GM20000 (cell line): ENCODE measurements at regions not wholly inside any gene's neighbourhood (a gene's known extent, or its start where the extent isn't known, plus 50 kb on each side); places are given as distances from the start of the nearest gene placed in this dataset.

Experiments used
- DNase-seq: peaks from one replicate; pipeline ENCODE4 v3.0.0; 2012; ENCODE audit warnings: low spot score
- TF ChIP-seq, protein P1 (sequence below): IDR thresholded peaks from 2 replicates; pipeline ENCODE4 v1.5.1; 2012; ENCODE audit warnings: mild to moderate bottlenecking, control low read depth; ENCODE audit errors: extremely low read depth, missing control alignments

DNA sequence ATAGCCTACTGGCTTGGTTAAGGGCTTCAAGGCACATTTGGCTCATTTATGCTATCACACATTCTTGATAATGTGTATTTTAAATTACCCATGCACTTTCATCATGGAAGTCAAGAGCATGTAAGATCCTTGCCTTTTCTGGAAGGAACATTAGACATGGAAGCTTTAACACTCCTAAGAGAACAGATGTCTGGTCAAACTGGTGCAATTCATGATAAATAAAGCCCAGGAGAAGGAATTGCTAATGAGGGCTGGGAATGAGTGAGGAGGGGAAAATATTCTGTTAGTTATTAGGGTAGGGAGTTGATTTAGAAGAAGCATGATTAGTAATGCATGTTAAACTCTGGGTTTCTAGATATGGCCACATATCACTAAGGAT, 688.6 kb upstream of the CITED2 start:
- TF ChIP-seq, protein P1, sequence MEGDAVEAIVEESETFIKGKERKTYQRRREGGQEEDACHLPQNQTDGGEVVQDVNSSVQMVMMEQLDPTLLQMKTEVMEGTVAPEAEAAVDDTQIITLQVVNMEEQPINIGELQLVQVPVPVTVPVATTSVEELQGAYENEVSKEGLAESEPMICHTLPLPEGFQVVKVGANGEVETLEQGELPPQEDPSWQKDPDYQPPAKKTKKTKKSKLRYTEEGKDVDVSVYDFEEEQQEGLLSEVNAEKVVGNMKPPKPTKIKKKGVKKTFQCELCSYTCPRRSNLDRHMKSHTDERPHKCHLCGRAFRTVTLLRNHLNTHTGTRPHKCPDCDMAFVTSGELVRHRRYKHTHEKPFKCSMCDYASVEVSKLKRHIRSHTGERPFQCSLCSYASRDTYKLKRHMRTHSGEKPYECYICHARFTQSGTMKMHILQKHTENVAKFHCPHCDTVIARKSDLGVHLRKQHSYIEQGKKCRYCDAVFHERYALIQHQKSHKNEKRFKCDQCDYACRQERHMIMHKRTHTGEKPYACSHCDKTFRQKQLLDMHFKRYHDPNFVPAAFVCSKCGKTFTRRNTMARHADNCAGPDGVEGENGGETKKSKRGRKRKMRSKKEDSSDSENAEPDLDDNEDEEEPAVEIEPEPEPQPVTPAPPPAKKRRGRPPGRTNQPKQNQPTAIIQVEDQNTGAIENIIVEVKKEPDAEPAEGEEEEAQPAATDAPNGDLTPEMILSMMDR = no peak
- DNase-seq = no peak

GRCh38 chr6:140062043-140063020, 687.9 kb upstream of the CITED2 start:
- TF ChIP-seq, protein P1 = no peak
- no peak for DNase-seq

GRCh38 chr6:140061110-140062042, 686.9 kb upstream of the CITED2 start:
- no peak for DNase-seq
- TF ChIP-seq, protein P1 = no peak

- TF ChIP-seq, protein P1 = no peak
- DNase-seq = no peak
Measured at GRCh38 chr6:140059947-140060346, 685.5 kb upstream of the CITED2 start.

DNA sequence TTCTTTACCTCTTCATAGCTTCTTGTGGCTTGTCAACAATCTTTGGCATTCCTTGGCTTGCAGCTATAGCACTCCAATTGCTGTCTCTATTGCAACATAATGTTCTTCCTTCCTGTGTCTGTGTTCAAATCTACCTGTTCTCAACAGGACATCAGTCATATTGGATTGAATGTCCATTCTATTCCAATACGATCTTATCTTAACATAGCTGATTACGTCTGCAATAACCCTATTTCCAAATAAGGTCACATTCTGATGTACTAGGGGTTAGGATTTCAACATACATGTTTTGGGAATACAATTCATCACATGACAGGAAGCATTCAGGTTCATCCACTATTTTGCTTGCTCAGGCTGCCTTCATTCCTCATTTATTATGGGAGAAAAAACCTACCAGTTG, 684.4 kb upstream of the CITED2 start:
- no peak for DNase-seq
- TF ChIP-seq, protein P1 = no peak

- peak; percentile 4 for DNase-seq
- TF ChIP-seq, protein P1 = peak; percentile 6
Measured at GRCh38 chr6:140052736-140053729, 678.6 kb upstream of the CITED2 start.
